GM12872 (cell line): ENCODE measurements at regions not wholly inside any gene's neighbourhood (a gene's known extent, or its start where the extent isn't known, plus 50 kb on each side); places are given as distances from the start of the nearest gene placed in this dataset.

Experiments used
- TF ChIP-seq, protein P1 (sequence below): IDR thresholded peaks from 3 replicates; pipeline ENCODE4 v1.5.1; 2011; ENCODE audit warnings: low read depth, mild to moderate bottlenecking, low read length, moderate library complexity; ENCODE audit not compliant: insufficient read depth

GRCh38 chr4:181737744-181738143, 505.5 kb upstream of the TENM3 start:
- TF ChIP-seq, protein P1, sequence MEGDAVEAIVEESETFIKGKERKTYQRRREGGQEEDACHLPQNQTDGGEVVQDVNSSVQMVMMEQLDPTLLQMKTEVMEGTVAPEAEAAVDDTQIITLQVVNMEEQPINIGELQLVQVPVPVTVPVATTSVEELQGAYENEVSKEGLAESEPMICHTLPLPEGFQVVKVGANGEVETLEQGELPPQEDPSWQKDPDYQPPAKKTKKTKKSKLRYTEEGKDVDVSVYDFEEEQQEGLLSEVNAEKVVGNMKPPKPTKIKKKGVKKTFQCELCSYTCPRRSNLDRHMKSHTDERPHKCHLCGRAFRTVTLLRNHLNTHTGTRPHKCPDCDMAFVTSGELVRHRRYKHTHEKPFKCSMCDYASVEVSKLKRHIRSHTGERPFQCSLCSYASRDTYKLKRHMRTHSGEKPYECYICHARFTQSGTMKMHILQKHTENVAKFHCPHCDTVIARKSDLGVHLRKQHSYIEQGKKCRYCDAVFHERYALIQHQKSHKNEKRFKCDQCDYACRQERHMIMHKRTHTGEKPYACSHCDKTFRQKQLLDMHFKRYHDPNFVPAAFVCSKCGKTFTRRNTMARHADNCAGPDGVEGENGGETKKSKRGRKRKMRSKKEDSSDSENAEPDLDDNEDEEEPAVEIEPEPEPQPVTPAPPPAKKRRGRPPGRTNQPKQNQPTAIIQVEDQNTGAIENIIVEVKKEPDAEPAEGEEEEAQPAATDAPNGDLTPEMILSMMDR = no peak

DNA sequence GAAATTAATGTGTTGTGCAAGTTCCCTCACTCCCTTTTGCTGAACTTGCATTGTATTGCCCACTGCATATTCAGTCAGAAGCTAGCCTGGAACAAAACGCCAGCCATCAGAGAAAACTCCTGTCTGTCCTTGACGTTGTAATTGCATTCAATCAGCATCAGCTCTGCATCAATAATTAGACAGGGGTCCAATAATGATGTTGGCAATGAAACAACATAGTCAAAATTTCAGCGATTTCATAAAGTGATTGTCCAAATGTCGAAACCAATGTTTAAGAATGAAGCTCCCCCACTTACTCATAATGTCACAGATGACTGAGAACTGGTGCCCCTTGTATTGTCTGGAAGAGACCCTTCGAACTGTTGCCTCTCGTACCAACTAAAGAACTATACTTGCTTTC, 504.2 kb upstream of the TENM3 start:
- TF ChIP-seq, protein P1 = no peak

DNA sequence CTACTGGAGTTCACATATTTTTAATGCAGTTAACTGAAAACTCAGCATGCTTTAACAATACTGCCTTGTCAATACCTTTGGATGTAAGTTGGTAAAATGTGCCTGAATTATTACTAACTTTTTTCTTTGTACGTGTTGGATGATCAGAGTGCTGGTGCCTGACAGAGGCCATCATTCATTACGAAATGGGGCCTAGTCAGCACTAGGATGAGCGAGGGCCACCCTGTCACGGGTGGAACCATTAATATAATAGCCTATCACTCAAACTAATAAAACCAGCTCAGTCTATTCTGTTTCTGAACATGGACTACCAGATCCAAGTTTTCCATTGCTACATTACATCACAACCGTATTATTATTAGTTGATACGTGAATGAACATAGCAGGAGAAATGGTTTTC, 501.7 kb upstream of the TENM3 start:
- TF ChIP-seq, protein P1 = no peak

DNA sequence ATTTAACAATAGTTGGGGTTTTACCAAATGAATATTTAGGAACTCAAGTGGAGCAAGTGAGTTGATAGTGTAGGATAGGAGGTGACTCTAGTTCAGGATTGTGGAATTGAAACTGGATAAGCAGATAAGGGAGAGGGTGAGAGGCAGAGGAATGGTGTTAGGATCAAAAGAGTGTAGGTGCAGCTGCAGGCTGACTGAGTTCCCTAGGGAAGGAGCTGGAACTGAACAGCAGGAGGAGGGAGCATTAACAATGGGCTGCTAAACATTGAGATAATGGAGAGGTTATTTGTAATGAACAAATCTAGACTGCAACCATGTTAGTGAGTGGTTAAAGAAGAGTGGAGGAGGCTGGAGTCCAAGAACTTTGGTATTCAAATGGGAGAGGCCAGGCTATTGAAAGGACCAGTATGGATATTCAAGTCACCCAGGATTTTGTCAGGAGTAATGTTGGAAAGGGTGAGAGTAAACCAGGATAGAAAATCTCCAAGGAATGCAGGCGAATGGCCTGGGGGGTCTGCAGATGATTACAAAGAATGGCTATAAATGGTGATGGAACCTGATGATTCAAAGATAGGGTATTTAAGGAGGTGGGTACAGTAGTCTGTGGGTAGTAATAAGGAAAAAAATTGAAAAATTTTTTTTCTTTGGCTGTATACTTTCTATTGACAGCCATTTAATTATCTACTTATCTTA, 497.1 kb upstream of the TENM3 start:
- TF ChIP-seq, protein P1 = no peak

DNA sequence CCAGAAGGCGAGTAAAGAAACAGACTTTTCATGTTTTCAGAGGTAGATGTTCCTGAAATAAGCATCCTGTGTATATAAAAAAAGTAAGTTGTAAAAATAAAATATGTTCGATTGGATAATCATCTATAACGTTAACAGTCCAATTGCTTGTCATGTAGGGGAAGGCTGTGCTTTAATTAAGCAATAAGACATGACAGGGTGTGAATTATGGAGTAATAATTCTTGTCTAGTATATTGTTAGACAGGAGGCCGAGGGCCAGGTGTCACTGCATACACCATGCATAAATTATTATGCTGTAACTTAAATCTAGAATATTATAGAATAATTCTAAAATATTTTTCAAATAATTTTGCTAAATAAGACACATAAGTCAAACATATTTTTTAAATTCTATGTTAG, 494.6 kb upstream of the TENM3 start:
- TF ChIP-seq, protein P1 = no peak

GRCh38 chr4:181752516-181752915, 490.7 kb upstream of the TENM3 start:
- TF ChIP-seq, protein P1 = no peak

- TF ChIP-seq, protein P1 = no peak
Observed at GRCh38 chr4:181753207-181753606, 490.0 kb upstream of the TENM3 start.
